ENCODE measurements at regions not wholly inside any gene's neighbourhood (a gene's known extent, or its start where the extent isn't known, plus 50 kb on each side); places are given as distances from the start of the nearest gene placed in this dataset.

DNA sequence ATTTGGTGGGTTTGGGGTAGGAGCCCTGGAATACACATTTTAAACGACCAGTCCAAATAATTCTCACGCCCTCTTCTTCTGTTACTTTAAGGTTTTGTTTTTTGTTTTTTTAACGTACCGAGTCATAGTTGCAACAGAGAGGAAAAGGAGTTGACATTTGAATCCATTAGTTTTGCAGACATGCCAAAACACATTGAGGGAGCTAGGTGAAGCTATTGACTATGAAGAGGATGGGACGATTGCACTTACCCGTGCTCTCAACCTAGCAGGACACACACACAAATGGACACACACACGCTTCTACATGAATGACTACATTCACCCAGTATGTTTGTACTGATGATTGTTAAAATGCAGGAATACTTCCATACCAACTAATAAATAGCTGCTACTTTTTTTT, 54.3 kb upstream of the CIT start:
- dilution Hi-C loops (cut with MboI; ENCODE audit: extremely low pct_ligation_motif_present, low sequenced_read_pairs), result no loop called here
- DNase-seq (ENCODE audit: low read depth, low spot score), result no peak

More for the DNA sequence above, 54.3 kb upstream of the CIT start:
- intact Hi-C loops (cut with micrococcal nuclease), result no loop called here
- H3K9me3 ChIP-seq (replicated peaks; ENCODE audit: control insufficient read depth, insufficient read depth, low read length), result no peaks in the 10 kb centered on the region
- no peaks in the 10 kb centered on the region for H3K4me1 ChIP-seq (ENCODE audit: control insufficient read depth, extremely low read depth, insufficient read depth, low read length)
- no TSS peak for BruUV-seq (replicated peaks)
- no peaks in the 10 kb centered on the region for H3K36me3 ChIP-seq (ENCODE audit: control insufficient read depth in 2 of 2, extremely low read depth in 1 of 2, insufficient read depth in 2 of 2, low read length in 2 of 2)
- no peak overlapping the region for H3K27ac ChIP-seq (ENCODE audit: insufficient read depth, low read depth, low read length)
- no peak overlapping the region for H3K9ac ChIP-seq (replicated peaks; ENCODE audit: extremely low read depth, insufficient read depth, low read length)
- no peak overlapping the region for H3K4me2 ChIP-seq (ENCODE audit: insufficient read depth, low read length)
- no peak overlapping the region for H2AFZ ChIP-seq (ENCODE audit: low read depth, low read length)
- no peak overlapping the region for H3K4me3 ChIP-seq (replicated peaks in 1 of 3; ENCODE audit: insufficient read depth in 1 of 3, low read depth in 1 of 3, low read length in 3 of 3)
- H3K9me1 ChIP-seq (replicated peaks; ENCODE audit: control insufficient read depth, extremely low read depth, insufficient read depth, low read length), result no peaks in the 10 kb centered on the region
- no peaks in the 10 kb centered on the region for H3K79me2 ChIP-seq (ENCODE audit: control insufficient read depth, insufficient read depth, low read length)
- FAIRE-seq, result no peak
- no peak for TF ChIP-seq POLR2AphosphoS5 (IDR thresholded peaks at IDR 0.05; ENCODE audit: insufficient read depth, low read depth, low read length)
- TF ChIP-seq, protein P1, sequence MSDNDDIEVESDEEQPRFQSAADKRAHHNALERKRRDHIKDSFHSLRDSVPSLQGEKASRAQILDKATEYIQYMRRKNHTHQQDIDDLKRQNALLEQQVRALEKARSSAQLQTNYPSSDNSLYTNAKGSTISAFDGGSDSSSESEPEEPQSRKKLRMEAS (IDR thresholded peaks at IDR 0.05; ENCODE audit: insufficient read depth, insufficient read length), result no peak
- TF ChIP-seq MYC (IDR thresholded peaks at IDR 0.05; ENCODE audit: low read depth, low read length), result no peak
- no peak for TF ChIP-seq JUN (IDR thresholded peaks at IDR 0.05; ENCODE audit: borderline replicate concordance, insufficient read depth, insufficient read length, low read depth)
- TF ChIP-seq POLR2A (IDR thresholded peaks at IDR 0.05; ENCODE audit: low read depth, low read length), result no peak
- TF ChIP-seq CTCF (IDR thresholded peaks at IDR 0.05; ENCODE audit: extremely low read depth in 1 of 2, insufficient read depth in 1 of 2, low read depth in 1 of 2, low read length in 2 of 2), result no peak
- no peak for TF ChIP-seq FOS (IDR thresholded peaks at IDR 0.05; ENCODE audit: borderline replicate concordance, insufficient read depth, low read length)
- no peak for TF ChIP-seq GATA2 (IDR thresholded peaks at IDR 0.05; ENCODE audit: insufficient read depth, insufficient read length, low read depth, low read length)
- no peak for TF ChIP-seq EZH2 (IDR thresholded peaks at IDR 0.05; ENCODE audit: borderline replicate concordance, low read depth, low read length, severe bottlenecking)
- ChIA-PET CTCF (interaction anchor here (1.2 kb wide), 1 partner anchor 13 kb away, joined by 3 read pairs; no protein-coding TSS in a partner anchor), POLR2A (interaction anchor here (0.6 kb wide), 1 partner anchor 261 kb away, joined by 4 read pairs; no protein-coding TSS in a partner anchor)
- H4K20me1 ChIP-seq (replicated peaks; ENCODE audit: control insufficient read depth, extremely low read depth, insufficient read depth, low read length), result no peaks in the 10 kb centered on the region
- no peaks in the 10 kb centered on the region for H3K27me3 ChIP-seq (ENCODE audit: control insufficient read depth in 2 of 2, insufficient read depth in 2 of 2, low read length in 2 of 2)

Measured in endothelial cell of umbilical vein (primary cell).